ENCODE measurements at regions not wholly inside any gene's neighbourhood (a gene's known extent, or its start where the extent isn't known, plus 50 kb on each side); places are given as distances from the start of the nearest gene placed in this dataset.
"Not testable (repeated sequence)": the region's sequence is repeated elsewhere in the genome, so short reads cannot be mapped to it uniquely, and the experiment has no call there.

DNA sequence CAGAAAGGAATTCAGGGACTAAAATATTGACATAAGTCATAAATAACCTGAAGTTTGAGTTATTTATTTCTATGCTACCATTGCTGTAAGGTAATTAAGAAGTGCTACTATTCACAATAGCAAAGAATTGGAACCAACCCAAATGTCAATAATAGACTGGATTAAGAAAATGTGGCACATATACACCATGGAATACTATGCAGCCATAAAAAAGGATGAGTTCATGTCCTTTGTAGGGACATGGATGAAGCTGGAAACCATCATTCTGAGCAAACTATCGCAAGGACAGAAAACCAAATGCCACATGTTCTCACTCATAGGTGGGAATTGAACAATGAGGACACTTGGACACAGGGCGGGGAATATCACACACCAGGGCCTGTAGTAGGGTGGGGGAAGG is 77.9 kb upstream of the FAM204A start:
- not testable (repeated sequence) for TF ChIP-seq ZSCAN31 (CRISPR knock-in tag; IDR thresholded peaks at IDR 0.05; ENCODE audit: low read depth); MZF1 (CRISPR knock-in tag; IDR thresholded peaks at IDR 0.05; ENCODE audit: borderline replicate concordance); GTF2F1 (IDR thresholded peaks at IDR 0.05; ENCODE audit: low read length); BHLHE40 (IDR thresholded peaks at IDR 0.05; ENCODE audit: low read length); RNF2 (conservative IDR thresholded peaks at IDR 0.05; ENCODE audit: low read depth); CCDC6 (CRISPR knock-in tag; IDR thresholded peaks at IDR 0.05); TBP (CRISPR knock-in tag; IDR thresholded peaks at IDR 0.05); ZNF709 (CRISPR knock-in tag; IDR thresholded peaks at IDR 0.05); CTCF (CRISPR knock-in tag; IDR thresholded peaks at IDR 0.05); MTA3 (CRISPR knock-in tag; IDR thresholded peaks at IDR 0.05); KAT2B (IDR thresholded peaks at IDR 0.05; ENCODE audit: borderline replicate concordance, low read depth, low read length); ZNF609 (CRISPR knock-in tag; IDR thresholded peaks at IDR 0.05; ENCODE audit: borderline replicate concordance)
